Trophoblast cell (in vitro differentiated cells and primary cell): ENCODE measurements at regions not wholly inside any gene's neighbourhood (a gene's known extent, or its start where the extent isn't known, plus 50 kb on each side); places are given as distances from the start of the nearest gene placed in this dataset.

Experiments
- DNase-seq, 2 donors: peaks; one replicate each; pipeline ENCODE4 v3.0.0-alpha.2; 2016
- H2AFZ ChIP-seq: 2 replicates; pipeline ENCODE4 v1.6.1; 2013; ENCODE audit warnings: low read length, moderate library complexity, mild to moderate bottlenecking; ENCODE audit not compliant: insufficient read depth, poor library complexity
- H2AK5ac ChIP-seq: 2 replicates; pipeline ENCODE4 v1.6.1; 2013; ENCODE audit warnings: mild to moderate bottlenecking, low read length
- H2BK120ac ChIP-seq: 2 replicates; pipeline ENCODE4 v1.6.1; 2013; ENCODE audit warnings: low read length, mild to moderate bottlenecking, moderate library complexity; ENCODE audit not compliant: insufficient read depth, poor library complexity
- H2BK12ac ChIP-seq: 2 replicates; pipeline ENCODE4 v1.6.1; 2013; ENCODE audit warnings: mild to moderate bottlenecking, low read length, moderate library complexity
- H2BK5ac ChIP-seq: 2 replicates; pipeline ENCODE4 v1.6.1; 2013; ENCODE audit warnings: low read length, low read depth, moderate library complexity, mild to moderate bottlenecking; ENCODE audit not compliant: poor library complexity
- H3K14ac ChIP-seq: 2 replicates; pipeline ENCODE4 v1.6.1; 2013; ENCODE audit warnings: mild to moderate bottlenecking, low read length
- H3K18ac ChIP-seq: 2 replicates; pipeline ENCODE4 v1.6.1; 2013; ENCODE audit warnings: mild to moderate bottlenecking, low read length
- H3K23ac ChIP-seq: 2 replicates; pipeline ENCODE4 v1.6.1; 2013; ENCODE audit warnings: low read length
- H3K27ac ChIP-seq: 2 replicates; pipeline ENCODE4 v1.5.1; 2013; ENCODE audit warnings: low read depth, mild to moderate bottlenecking, inconsistent platforms, low read length, moderate library complexity
- H3K27me3 ChIP-seq: 2 replicates; pipeline ENCODE4 v1.6.1; 2013; ENCODE audit warnings: inconsistent platforms, mild to moderate bottlenecking, low read length, moderate library complexity; ENCODE audit not compliant: insufficient read depth
- H3K36me3 ChIP-seq, 2 experiments: 1 replicate in 1 of 2; 2 replicates in 1 of 2; pipeline ENCODE4 v1.6.1; 2013; ENCODE audit warnings: low read length in 2 of 2, mild to moderate bottlenecking in 2 of 2, moderate library complexity in 1 of 2; ENCODE audit not compliant: insufficient read depth in 2 of 2, control insufficient read depth in 1 of 2
- H3K4ac ChIP-seq: 2 replicates; pipeline ENCODE4 v1.6.1; 2013; ENCODE audit warnings: low read depth, mild to moderate bottlenecking, low read length, moderate library complexity
- H3K4me1 ChIP-seq, 2 experiments: 1 replicate in 1 of 2; 2 replicates in 1 of 2; pipeline ENCODE4 v1.6.1; 2013; ENCODE audit warnings: low read length in 2 of 2, mild to moderate bottlenecking in 2 of 2, moderate library complexity in 1 of 2; ENCODE audit not compliant: insufficient read depth in 2 of 2, control insufficient read depth in 1 of 2
- H3K4me2 ChIP-seq: 2 replicates; pipeline ENCODE4 v1.6.1; 2013; ENCODE audit warnings: inconsistent platforms, mild to moderate bottlenecking, low read length, moderate library complexity
- H3K4me3 ChIP-seq: 2 replicates; pipeline ENCODE4 v1.5.1; 2013; ENCODE audit warnings: mild to moderate bottlenecking, low read depth, low read length, inconsistent platforms
- H3K79me1 ChIP-seq: one replicate; pipeline ENCODE4 v1.6.1; 2013; ENCODE audit warnings: low read length
- H3K79me2 ChIP-seq: 2 replicates; pipeline ENCODE4 v1.6.1; 2013; ENCODE audit warnings: low read length, mild to moderate bottlenecking; ENCODE audit not compliant: control insufficient read depth, insufficient read depth, poor library complexity
- H3K9ac ChIP-seq: 2 replicates; pipeline ENCODE4 v1.6.1; 2013; ENCODE audit warnings: mild to moderate bottlenecking, low read length
- H3K9me3 ChIP-seq: 2 replicates; pipeline ENCODE4 v1.6.1; 2013; ENCODE audit warnings: low read depth, mild to moderate bottlenecking, control low read depth, inconsistent platforms, low read length; ENCODE audit not compliant: insufficient read depth
- H4K12ac ChIP-seq: 2 replicates; pipeline ENCODE4 v1.6.1; 2013; ENCODE audit warnings: low read depth, mild to moderate bottlenecking, low read length, moderate library complexity
- H4K8ac ChIP-seq: 2 replicates; pipeline ENCODE4 v1.6.1; 2013; ENCODE audit warnings: low read depth, mild to moderate bottlenecking, low read length, moderate library complexity
- H4K91ac ChIP-seq: one replicate; pipeline ENCODE4 v1.6.1; 2013; ENCODE audit warnings: low read depth, mild to moderate bottlenecking, low read length, moderate library complexity
- WGBS: extraction: QIAGEN DNeasy Blood & Tissue Kit; methylation state at CpG from one replicate; pipeline ENCODE4 v1.1.7; 2013; ENCODE audit warnings: missing lambda C conversion rate; ENCODE audit not compliant: insufficient read length, insufficient coverage; ENCODE audit errors: extremely low coverage; 5-methylcytosine and 5-hydroxymethylcytosine counted together

- no peaks in the 10 kb centered on the region for H3K36me3 ChIP-seq
- no peak overlapping the region for H4K12ac ChIP-seq
- no peaks in the 10 kb centered on the region for H3K79me2 ChIP-seq
- DNase-seq: no peak
- no peaks in the 10 kb centered on the region for H3K27me3 ChIP-seq
- H3K79me1 ChIP-seq: no peaks in the 10 kb centered on the region
- no peak overlapping the region for H3K4me2 ChIP-seq
- H4K91ac ChIP-seq: no peak overlapping the region
- no peak overlapping the region for H3K9ac ChIP-seq
- H3K4me1 ChIP-seq: no peaks in the 10 kb centered on the region
- peaks cover 2% of the 10 kb centered on the region for H3K9me3 ChIP-seq
- H2BK12ac ChIP-seq: no peak overlapping the region
- H4K8ac ChIP-seq: no peak overlapping the region
- no CpG with 5 or more reads among the region's 1 CpG for WGBS
- H2AK5ac ChIP-seq: no peak overlapping the region
- no peak overlapping the region for H2AFZ ChIP-seq
- H3K4ac ChIP-seq: no peak overlapping the region
- no peak overlapping the region for H3K4me3 ChIP-seq
- no peak overlapping the region for H3K18ac ChIP-seq
- H3K27ac ChIP-seq: no peak overlapping the region
- no peak overlapping the region for H2BK120ac ChIP-seq
- no peak overlapping the region for H3K23ac ChIP-seq
- H3K14ac ChIP-seq: no peak overlapping the region
- no peak overlapping the region for H2BK5ac ChIP-seq
These were observed 132.8 kb upstream of the L3MBTL4 start for GRCh38 chr18:6547476-6547875.

GRCh38 chr18:6553234-6553900 lies 138.7 kb upstream of the L3MBTL4 start:
- Histone ChIP-seq H3K14ac (no peak overlapping the region), H3K18ac (no peak overlapping the region), H3K27ac (no peak overlapping the region), H2AK5ac (no peak overlapping the region), H3K23ac (no peak overlapping the region), H3K9ac (no peak overlapping the region), H3K27me3 (no peaks in the 10 kb centered on the region), H3K9me3 (peaks cover 2% of the 10 kb centered on the region), H4K91ac (no peak overlapping the region), H3K4me3 (no peak overlapping the region), H2AFZ (no peak overlapping the region), H2BK120ac (no peak overlapping the region), H3K36me3 (no peaks in the 10 kb centered on the region), H4K8ac (no peak overlapping the region), H2BK12ac (no peak overlapping the region), H4K12ac (no peak overlapping the region), H3K4me1 (peaks cover 5 to 6% of the 10 kb centered on the region in 2 experiments), H3K79me1 (peaks cover 10% of the 10 kb centered on the region), H2BK5ac (no peak overlapping the region), H3K4ac (no peak overlapping the region), H3K79me2 (peaks cover 2% of the 10 kb centered on the region), H3K4me2 (no peak overlapping the region)
- WGBS: no CpG with 5 or more reads among the region's 3 CpGs
- no peak for DNase-seq

GRCh38 chr18:6557057-6557769 lies 142.5 kb upstream of the L3MBTL4 start:
- Histone ChIP-seq H3K79me2 (peaks cover 2% of the 10 kb centered on the region), H3K9me3 (no peaks in the 10 kb centered on the region), H3K4me3 (no peak overlapping the region), H3K23ac (no peak overlapping the region), H4K8ac (no peak overlapping the region), H4K12ac (no peak overlapping the region), H4K91ac (peak overlapping the region; percentile 94), H3K4ac (no peak overlapping the region), H3K4me1 (peaks cover 6 to 14% of the 10 kb centered on the region in 2 experiments), H2BK120ac (peak overlapping the region; percentile 54), H3K14ac (peak overlapping the region; percentile 8), H3K18ac (peak overlapping the region; percentile 7), H2BK12ac (no peak overlapping the region), H3K27me3 (no peaks in the 10 kb centered on the region), H3K36me3 (no peaks in the 10 kb centered on the region), H2AK5ac (no peak overlapping the region), H3K9ac (no peak overlapping the region), H2AFZ (no peak overlapping the region), H3K79me1 (peaks cover 20% of the 10 kb centered on the region), H3K4me2 (peak overlapping the region; percentile 55), H3K27ac (peak overlapping the region; percentile 94), H2BK5ac (peak overlapping the region; percentile 97)
- peak in 1 of 2 donors; percentile 33 for DNase-seq
- no CpG with 5 or more reads among the region's 18 CpGs for WGBS

GRCh38 chr18:6557770-6558248 lies 143.1 kb upstream of the L3MBTL4 start:
- H3K4me1 ChIP-seq: peaks cover 9 to 15% of the 10 kb centered on the region in 2 experiments
- H3K9ac ChIP-seq: no peak overlapping the region
- no peak overlapping the region for H2AFZ ChIP-seq
- no peak for DNase-seq
- peak overlapping the region; percentile 60 for H3K4ac ChIP-seq
- no peak overlapping the region for H3K23ac ChIP-seq
- H4K8ac ChIP-seq: peak overlapping the region; percentile 86
- H4K91ac ChIP-seq: peak overlapping the region; percentile 94
- peak overlapping the region; percentile 99 for H2BK12ac ChIP-seq
- no peak overlapping the region for H3K4me3 ChIP-seq
- H4K12ac ChIP-seq: no peak overlapping the region
- peak overlapping the region; percentile 95 for H2AK5ac ChIP-seq
- H3K27me3 ChIP-seq: no peaks in the 10 kb centered on the region
- peak overlapping the region; percentile 55 for H3K4me2 ChIP-seq
- H3K14ac ChIP-seq: peak overlapping the region; percentile 78
- no peaks in the 10 kb centered on the region for H3K9me3 ChIP-seq
- peaks cover 2% of the 10 kb centered on the region for H3K79me2 ChIP-seq
- no peaks in the 10 kb centered on the region for H3K36me3 ChIP-seq
- peaks cover 20% of the 10 kb centered on the region for H3K79me1 ChIP-seq
- H2BK120ac ChIP-seq: peak overlapping the region; percentile 70
- peak overlapping the region; percentile 97 for H2BK5ac ChIP-seq
- peak overlapping the region; percentile 94 for H3K27ac ChIP-seq
- WGBS: no CpG with 5 or more reads among the region's 8 CpGs
- peak overlapping the region; percentile 94 for H3K18ac ChIP-seq
